HG03460 (cell line): ENCODE measurements at regions not wholly inside any gene's neighbourhood (a gene's known extent, or its start where the extent isn't known, plus 50 kb on each side); places are given as distances from the start of the nearest gene placed in this dataset.

Source experiments
- ATAC-seq: cut with Tn5 transposase; IDR thresholded peaks from one replicate; pipeline ENCODE4 v1.9.1; 2021; ENCODE audit not compliant: unreplicated experiment

- ATAC-seq, result no peak
Observed at GRCh38 chr15:62756326-62756994, 286.1 kb upstream of the TPM1 start.

DNA sequence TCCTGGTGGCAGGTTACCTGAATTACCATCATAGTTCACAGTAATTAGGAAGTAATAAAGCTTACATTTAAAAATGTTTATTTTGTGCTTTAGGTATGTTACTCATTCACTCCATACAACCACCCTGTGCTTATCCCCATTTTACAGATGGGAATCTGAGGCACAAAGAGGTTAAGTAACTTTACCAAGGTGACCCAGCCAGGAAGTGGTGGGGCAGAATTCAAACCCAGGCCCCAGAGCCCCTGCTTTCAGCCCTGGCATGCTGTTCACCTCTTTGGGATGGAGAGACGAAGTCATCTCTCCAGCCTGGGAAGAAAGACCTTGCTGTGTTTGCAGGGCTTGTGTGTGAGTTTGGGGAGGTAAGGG lies 285.6 kb upstream of the TPM1 start:
- ATAC-seq, result no peak

DNA sequence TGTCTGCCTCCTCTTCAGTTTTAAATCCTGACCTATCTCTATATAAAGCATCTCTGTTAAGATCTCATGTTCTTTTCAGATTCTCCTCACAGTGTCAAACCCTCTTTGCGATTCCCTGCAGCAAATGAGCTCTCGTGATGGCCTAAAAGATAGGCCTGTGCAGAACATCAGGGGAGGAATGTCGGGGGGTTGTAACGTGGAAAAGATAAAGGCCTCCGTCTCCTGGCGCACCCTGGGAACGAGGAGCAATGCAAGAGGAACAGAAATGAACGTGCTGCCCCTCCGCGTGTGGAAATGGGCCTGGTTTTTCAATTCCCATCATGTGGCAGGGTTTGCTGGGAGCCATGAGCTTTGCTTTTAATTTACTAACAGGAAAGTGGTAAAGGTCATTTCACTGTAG lies 285.0 kb upstream of the TPM1 start:
- no peak for ATAC-seq

- ATAC-seq, result no peak
Observed at GRCh38 chr15:62758126-62758951, 284.2 kb upstream of the TPM1 start.

GRCh38 chr15:62758952-62759349 lies 283.6 kb upstream of the TPM1 start:
- no peak for ATAC-seq

GRCh38 chr15:62760538-62760937 lies 282.0 kb upstream of the TPM1 start:
- ATAC-seq, result no peak

- no peak for ATAC-seq
Observed at GRCh38 chr15:62765916-62766315, 276.6 kb upstream of the TPM1 start.

DNA sequence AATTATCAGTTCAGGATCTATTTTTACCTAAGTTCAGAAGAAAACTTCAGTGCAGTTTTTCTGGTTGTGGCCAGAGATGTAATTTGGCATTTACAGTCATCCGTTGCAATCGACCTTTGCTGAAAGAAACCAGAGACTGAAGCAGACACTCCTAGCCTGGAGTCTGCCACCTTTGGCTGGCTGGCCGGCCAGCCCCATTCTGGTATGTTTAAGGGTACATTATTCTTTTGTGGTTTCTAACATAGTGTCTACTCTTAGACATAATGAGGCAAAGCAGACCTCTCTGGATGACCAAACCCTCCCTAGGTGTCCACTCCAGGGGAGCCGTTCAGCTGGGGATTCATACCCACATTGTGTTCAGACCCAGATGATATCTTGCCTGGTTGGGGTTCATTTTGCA lies 275.9 kb upstream of the TPM1 start:
- ATAC-seq, result no peak

- ATAC-seq, result no peak
Observed at GRCh38 chr15:62769604-62770003, 272.9 kb upstream of the TPM1 start.

GRCh38 chr15:62770111-62770660 lies 272.4 kb upstream of the TPM1 start:
- no peak for ATAC-seq

DNA sequence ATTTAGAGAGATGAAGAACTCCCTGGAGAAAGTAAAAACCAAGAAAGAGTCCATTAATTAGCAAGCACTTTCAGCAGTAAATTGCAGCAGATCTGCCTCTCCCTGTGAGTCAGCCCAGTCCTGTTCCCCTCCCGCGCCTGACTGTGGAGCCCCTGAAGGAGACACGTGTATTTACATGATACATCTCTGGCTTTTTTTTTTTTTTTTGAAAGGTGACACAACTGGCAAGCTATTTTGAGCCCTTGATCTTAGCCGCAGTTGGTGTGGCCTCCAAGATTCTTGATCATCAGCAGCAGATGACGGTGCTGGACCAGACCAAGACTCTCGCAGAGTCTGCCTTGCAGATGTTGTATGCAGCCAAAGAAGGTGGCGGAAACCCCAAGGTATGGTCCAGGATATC lies 271.8 kb upstream of the TPM1 start:
- ATAC-seq, result no peak

DNA sequence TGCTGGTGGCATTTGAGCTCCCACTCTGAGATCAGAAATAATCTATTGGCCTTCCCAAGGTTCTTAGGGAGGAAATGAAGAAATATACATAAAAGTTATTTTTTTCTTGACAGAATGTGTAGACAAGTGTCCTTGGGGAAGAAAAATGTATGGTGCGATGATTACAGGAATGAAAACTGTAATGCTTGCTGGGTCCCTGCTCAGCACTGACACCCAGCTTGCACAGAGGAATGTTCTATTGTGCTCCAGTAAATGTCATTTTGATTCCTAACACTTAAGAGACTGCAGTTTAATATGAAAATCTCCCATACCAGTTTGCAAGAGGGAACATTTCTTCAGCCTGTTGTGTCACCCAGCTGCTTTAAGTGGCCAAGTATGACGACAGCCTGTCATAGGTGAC lies 271.3 kb upstream of the TPM1 start:
- ATAC-seq, result no peak

DNA sequence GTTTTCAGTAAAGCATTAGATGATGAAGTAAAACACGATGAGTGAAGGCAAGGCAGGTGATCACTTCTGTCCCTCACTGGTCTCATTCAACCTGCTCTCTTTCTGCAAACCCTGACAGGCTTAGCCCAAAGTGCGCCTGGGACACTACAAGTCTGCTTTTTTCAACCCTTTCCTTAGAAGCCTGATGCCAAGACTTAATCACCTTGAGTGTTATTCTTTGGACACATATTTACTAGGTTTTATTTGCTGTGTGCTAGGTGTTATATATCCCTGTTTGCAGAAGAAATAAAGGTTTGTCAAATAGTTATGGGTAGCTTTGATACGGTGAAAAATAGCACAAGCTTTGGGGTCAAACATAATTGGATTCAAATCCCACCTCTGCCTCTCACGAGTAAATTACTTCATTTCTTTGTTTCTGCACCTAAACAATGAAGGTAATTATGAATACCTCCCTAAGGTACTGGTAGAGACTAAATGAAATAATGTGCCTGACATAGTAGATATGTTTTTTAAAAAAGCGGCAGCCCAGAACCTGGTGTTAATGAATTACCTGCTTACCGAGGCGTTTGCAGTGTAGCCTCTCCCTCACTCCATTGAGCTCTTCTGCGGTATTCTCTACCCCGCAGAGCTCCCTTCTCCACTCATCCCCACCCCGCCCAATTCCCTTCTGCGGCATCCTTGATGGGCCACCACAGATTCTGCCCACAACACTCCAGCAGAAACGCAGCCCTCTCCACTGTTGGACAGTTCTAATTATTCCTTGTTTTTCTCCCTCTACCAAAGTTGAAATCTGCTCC lies 269.0 kb upstream of the TPM1 start:
- no peak for ATAC-seq

GRCh38 chr15:62775932-62776331 lies 266.6 kb upstream of the TPM1 start:
- no peak for ATAC-seq

DNA sequence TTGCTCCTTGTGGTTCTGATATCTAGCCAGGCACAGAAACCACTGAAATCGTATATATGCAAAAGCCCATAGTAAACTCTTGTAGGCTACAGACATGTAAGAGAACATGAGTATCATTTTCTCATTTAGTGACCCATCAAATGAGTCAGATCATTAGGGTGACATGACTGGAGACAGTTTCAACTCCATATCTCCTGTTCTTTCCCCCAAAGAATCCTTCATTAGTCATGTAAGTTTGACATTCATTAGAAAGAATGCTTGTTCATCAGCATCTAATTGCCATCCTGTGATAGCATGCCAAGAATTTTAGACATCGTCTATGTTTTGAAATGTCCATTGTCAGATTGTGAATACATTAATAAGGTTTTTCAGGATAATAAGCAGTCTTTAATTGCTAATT lies 264.9 kb upstream of the TPM1 start:
- no peak for ATAC-seq

DNA sequence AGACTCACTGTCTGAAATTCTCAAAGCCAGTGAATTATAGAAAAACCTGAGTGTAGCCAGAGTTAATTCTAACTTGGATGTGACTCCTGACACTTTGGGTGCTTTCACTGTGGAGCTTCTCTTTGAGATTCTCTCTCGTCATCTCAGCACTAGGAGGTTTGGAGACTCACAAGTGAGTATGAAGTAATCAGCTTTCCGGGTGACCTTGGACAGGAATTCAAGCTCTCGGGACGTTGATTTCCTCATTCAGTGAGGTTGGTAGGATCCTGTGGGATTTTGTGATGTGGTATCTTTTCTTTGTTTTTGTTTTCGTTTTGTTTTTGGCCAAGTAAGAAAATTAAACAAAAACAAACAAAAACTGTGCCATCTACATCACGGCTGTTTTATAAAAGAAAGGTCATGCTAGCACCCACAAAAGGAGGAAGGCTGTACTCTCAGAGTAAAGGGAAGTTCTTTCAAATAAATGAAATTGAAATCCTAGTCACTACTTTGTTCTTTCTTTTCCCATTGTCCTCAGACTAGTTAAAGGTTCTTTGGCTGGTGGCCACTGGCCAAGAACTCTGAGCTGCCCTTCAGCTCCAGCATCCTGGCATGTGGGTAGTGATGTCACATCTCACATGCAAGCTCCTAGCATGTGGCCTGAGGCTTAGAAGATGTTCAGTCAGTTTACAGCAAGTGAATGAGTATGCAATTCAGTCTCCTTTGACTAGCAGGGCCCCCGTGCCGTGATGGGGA lies 263.3 kb upstream of the TPM1 start:
- ATAC-seq, result no peak

DNA sequence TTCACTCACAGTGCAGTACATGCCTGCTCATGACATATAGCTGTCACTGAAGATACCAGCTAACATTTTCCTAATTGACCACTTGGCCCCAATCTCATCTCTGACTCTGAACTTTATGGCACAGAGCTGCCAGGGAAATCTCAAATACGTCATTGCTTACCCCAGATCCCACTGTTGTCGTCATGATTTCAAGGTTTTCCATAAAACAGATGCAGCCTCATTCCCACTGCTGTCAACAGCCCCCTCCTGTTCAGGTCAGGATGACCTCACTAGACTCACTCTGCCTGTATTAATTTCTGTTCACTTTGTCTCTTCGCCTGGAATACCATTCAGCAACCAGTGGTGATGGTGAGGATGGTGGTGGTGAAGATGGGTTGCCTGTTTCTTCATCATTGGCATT lies 262.6 kb upstream of the TPM1 start:
- ATAC-seq, result no peak

GRCh38 chr15:62781081-62781497 lies 261.5 kb upstream of the TPM1 start:
- ATAC-seq, result no peak

DNA sequence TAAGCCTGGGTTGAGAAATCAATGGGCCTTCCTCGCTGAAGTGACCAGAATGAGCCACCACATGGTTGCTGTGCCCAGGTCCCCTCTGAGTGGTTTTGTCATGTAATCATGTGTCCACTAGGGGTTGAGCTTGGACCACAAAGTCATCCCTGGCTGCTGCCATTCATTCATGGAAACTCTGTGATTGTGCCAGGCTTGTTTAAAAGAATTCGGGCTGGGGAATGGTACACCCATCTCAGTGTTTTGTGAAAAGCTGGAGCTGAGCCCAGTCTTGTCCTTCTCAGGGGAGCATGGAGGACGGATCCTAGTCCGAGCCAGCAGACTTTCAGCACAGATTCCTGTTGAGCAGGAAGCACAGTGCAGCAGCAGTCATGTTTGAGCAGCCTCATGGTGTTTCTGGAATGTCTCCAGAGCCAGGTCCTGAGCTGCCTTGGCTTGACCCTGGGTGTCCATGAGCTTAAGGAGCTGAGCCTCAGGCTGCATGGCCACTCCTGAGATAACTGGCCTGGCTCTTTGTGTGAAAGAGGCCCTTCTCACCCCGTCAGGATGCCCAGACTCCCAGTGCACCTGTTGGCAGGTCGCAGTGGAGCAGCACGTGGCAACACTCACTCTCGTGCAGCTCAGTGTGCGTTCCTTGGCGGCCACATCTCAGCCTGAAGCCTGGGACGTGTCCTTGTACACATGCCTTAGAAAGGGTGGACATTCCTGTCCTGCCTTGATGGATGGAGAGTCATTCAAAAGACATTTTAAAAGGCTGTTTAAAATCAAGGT lies 260.3 kb upstream of the TPM1 start:
- ATAC-seq, result no peak

GRCh38 chr15:62782896-62783295 lies 259.7 kb upstream of the TPM1 start:
- ATAC-seq, result no peak
